ENCODE measurements at regions not wholly inside any gene's neighbourhood (a gene's known extent, or its start where the extent isn't known, plus 50 kb on each side); places are given as distances from the start of the nearest gene placed in this dataset.
"Not testable (repeated sequence)": the region's sequence is repeated elsewhere in the genome, so short reads cannot be mapped to it uniquely, and the experiment has no call there.

GRCh38 chr2:87263868-87264518 lies 242.3 kb upstream of the PLGLB1 start:
- H3K4me3 ChIP-seq; in situ Hi-C loops (cut with MboI; ENCODE audit: low sequenced_read_pairs); H3K36me3 ChIP-seq (replicated peaks); H3K9me3 ChIP-seq; H3K4me1 ChIP-seq; DNase-seq (ENCODE audit: low spot score in 2 of 2); H3K27me3 ChIP-seq (ENCODE audit: low read depth): not testable (repeated sequence)

- DNase-seq (ENCODE audit: low spot score in 2 of 2); in situ Hi-C loops (cut with MboI; ENCODE audit: low sequenced_read_pairs): not testable (repeated sequence)
These were observed 253.5 kb upstream of the PLGLB1 start for GRCh38 chr2:87275192-87275591.

GRCh38 chr2:87275974-87276629 lies 254.5 kb upstream of the PLGLB1 start:
- in situ Hi-C loops (cut with MboI; ENCODE audit: low sequenced_read_pairs) = not testable (repeated sequence)

More at GRCh38 chr2:87275192-87275591, 253.5 kb upstream of the PLGLB1 start:
- H3K36me3 ChIP-seq (replicated peaks); H3K4me3 ChIP-seq; H3K27me3 ChIP-seq (ENCODE audit: low read depth); H3K9me3 ChIP-seq; H3K4me1 ChIP-seq: not testable (repeated sequence)

GRCh38 chr2:87276673-87277072 lies 255.0 kb upstream of the PLGLB1 start:
- DNase-seq (ENCODE audit: low spot score in 2 of 2); H3K4me3 ChIP-seq; H3K27me3 ChIP-seq (ENCODE audit: low read depth); H3K9me3 ChIP-seq; H3K36me3 ChIP-seq (replicated peaks); in situ Hi-C loops (cut with MboI; ENCODE audit: low sequenced_read_pairs); H3K4me1 ChIP-seq: not testable (repeated sequence)

More at GRCh38 chr2:87275974-87276629, 254.5 kb upstream of the PLGLB1 start:
- not testable (repeated sequence) for H3K4me1 ChIP-seq; H3K4me3 ChIP-seq; H3K9me3 ChIP-seq; H3K27me3 ChIP-seq (ENCODE audit: low read depth); H3K36me3 ChIP-seq (replicated peaks); DNase-seq (ENCODE audit: low spot score in 2 of 2)

- H3K4me3 ChIP-seq; H3K36me3 ChIP-seq (replicated peaks); DNase-seq (ENCODE audit: low spot score in 2 of 2); H3K9me3 ChIP-seq; H3K4me1 ChIP-seq; H3K27me3 ChIP-seq (ENCODE audit: low read depth); in situ Hi-C loops (cut with MboI; ENCODE audit: low sequenced_read_pairs): not testable (repeated sequence)
These were observed 256.1 kb upstream of the PLGLB1 start for GRCh38 chr2:87277734-87278133.

- H3K4me1 ChIP-seq; H3K36me3 ChIP-seq (replicated peaks); H3K9me3 ChIP-seq; DNase-seq (ENCODE audit: low spot score in 2 of 2); H3K27me3 ChIP-seq (ENCODE audit: low read depth); in situ Hi-C loops (cut with MboI; ENCODE audit: low sequenced_read_pairs); H3K4me3 ChIP-seq: not testable (repeated sequence)
These were observed 259.1 kb upstream of the PLGLB1 start for GRCh38 chr2:87280596-87281355.

- H3K9me3 ChIP-seq; H3K27me3 ChIP-seq (ENCODE audit: low read depth); DNase-seq (ENCODE audit: low spot score in 2 of 2); H3K36me3 ChIP-seq (replicated peaks); H3K4me1 ChIP-seq; in situ Hi-C loops (cut with MboI; ENCODE audit: low sequenced_read_pairs); H3K4me3 ChIP-seq: not testable (repeated sequence)
These were observed 262.3 kb upstream of the PLGLB1 start for GRCh38 chr2:87283735-87284470.

- H3K4me1 ChIP-seq; in situ Hi-C loops (cut with MboI; ENCODE audit: low sequenced_read_pairs); H3K36me3 ChIP-seq (replicated peaks); H3K9me3 ChIP-seq; H3K27me3 ChIP-seq (ENCODE audit: low read depth); DNase-seq (ENCODE audit: low spot score in 2 of 2); H3K4me3 ChIP-seq: not testable (repeated sequence)
These were observed 262.8 kb upstream of the PLGLB1 start for GRCh38 chr2:87284471-87284772.

GRCh38 chr2:87285139-87285538 lies 263.5 kb upstream of the PLGLB1 start:
- H3K4me1 ChIP-seq; DNase-seq (ENCODE audit: low spot score in 2 of 2); H3K36me3 ChIP-seq (replicated peaks); H3K27me3 ChIP-seq (ENCODE audit: low read depth); H3K9me3 ChIP-seq; H3K4me3 ChIP-seq; in situ Hi-C loops (cut with MboI; ENCODE audit: low sequenced_read_pairs): not testable (repeated sequence)

GRCh38 chr2:87290566-87291307 lies 269.1 kb upstream of the PLGLB1 start:
- in situ Hi-C loops (cut with MboI; ENCODE audit: low sequenced_read_pairs); DNase-seq (ENCODE audit: low spot score in 2 of 2): not testable (repeated sequence)

GRCh38 chr2:87291400-87292200 lies 270.0 kb upstream of the PLGLB1 start:
- in situ Hi-C loops (cut with MboI; ENCODE audit: low sequenced_read_pairs); H3K9me3 ChIP-seq; H3K4me1 ChIP-seq; H3K27me3 ChIP-seq (ENCODE audit: low read depth); DNase-seq (ENCODE audit: low spot score in 2 of 2); H3K36me3 ChIP-seq (replicated peaks); H3K4me3 ChIP-seq: not testable (repeated sequence)

More at GRCh38 chr2:87290566-87291307, 269.1 kb upstream of the PLGLB1 start:
- not testable (repeated sequence) for H3K4me3 ChIP-seq; H3K27me3 ChIP-seq (ENCODE audit: low read depth); H3K9me3 ChIP-seq; H3K4me1 ChIP-seq; H3K36me3 ChIP-seq (replicated peaks)

GRCh38 chr2:87293931-87294594 lies 272.4 kb upstream of the PLGLB1 start:
- DNase-seq (ENCODE audit: low spot score in 2 of 2); in situ Hi-C loops (cut with MboI; ENCODE audit: low sequenced_read_pairs); H3K4me3 ChIP-seq; H3K36me3 ChIP-seq (replicated peaks); H3K27me3 ChIP-seq (ENCODE audit: low read depth); H3K4me1 ChIP-seq; H3K9me3 ChIP-seq: not testable (repeated sequence)
